C4-2B (cell line): ENCODE measurements at regions not wholly inside any gene's neighbourhood (a gene's known extent, or its start where the extent isn't known, plus 50 kb on each side); places are given as distances from the start of the nearest gene placed in this dataset.

Experiments
- CTCF ChIP-seq: fragments of 450-650 bp; conservative IDR thresholded peaks from 2 replicates; pipeline ENCODE4 v1.5.1; 2017; ENCODE audit warnings: mild to moderate bottlenecking
- ZFX ChIP-seq: fragments of 450-650 bp; IDR thresholded peaks from 2 replicates; pipeline ENCODE4 v1.6.1; 2017

DNA sequence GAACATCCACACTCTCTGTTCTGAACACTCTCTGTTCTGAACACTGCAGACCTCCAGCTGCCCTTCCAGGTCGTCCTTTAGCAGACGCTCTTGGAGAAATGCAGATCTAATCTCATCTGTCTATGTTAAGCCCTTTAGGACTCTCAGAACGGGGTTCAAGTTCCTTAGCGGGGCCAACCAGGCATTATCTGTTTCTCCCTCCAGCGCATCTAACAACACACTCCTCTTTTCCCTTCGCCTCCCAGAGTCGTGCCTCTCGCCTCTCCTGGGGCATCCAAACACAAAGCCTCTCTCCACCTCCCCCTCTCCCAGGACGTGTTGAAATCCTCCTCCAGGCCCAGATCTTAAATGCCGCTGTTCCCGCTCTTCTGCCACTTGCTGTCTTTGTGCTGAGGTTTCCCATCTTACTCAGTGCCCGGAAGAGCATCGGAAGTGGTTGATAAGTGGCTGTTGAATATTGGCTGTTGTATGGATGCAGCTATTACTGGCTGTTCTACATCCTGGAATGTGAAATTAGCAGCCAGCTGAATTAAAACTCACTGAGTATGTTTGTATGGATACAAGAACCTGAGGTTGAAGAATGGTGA, 108.4 kb upstream of the GGTLC1 start:
- no peak for TF ChIP-seq CTCF
- no peak for TF ChIP-seq ZFX
